Erythroblast (primary cell): ENCODE measurements at regions not wholly inside any gene's neighbourhood (a gene's known extent, or its start where the extent isn't known, plus 50 kb on each side); places are given as distances from the start of the nearest gene placed in this dataset.

ENCODE experiments used
- GATA1 ChIP-seq: IDR thresholded peaks from 2 replicates; pipeline ENCODE4 v1.6.1; 2011; ENCODE audit warnings: low read depth, mild to moderate bottlenecking, control low read depth, low read length, moderate library complexity
- POLR2A ChIP-seq: IDR thresholded peaks from 2 replicates; pipeline ENCODE4 v1.6.1; 2011; ENCODE audit warnings: mild to moderate bottlenecking, low read length

- TF ChIP-seq POLR2A (no peak), GATA1 (no peak)
Observed at GRCh38 chr2:120546048-120546864, 189.4 kb upstream of the GLI2 start.
